GM10266 (cell line): ENCODE measurements at regions not wholly inside any gene's neighbourhood (a gene's known extent, or its start where the extent isn't known, plus 50 kb on each side); places are given as distances from the start of the nearest gene placed in this dataset.
"Not testable (repeated sequence)": the region's sequence is repeated elsewhere in the genome, so short reads cannot be mapped to it uniquely, and the experiment has no call there.

ENCODE experiments used
- DNase-seq: peaks from one replicate; pipeline ENCODE4 v3.0.0; 2012; ENCODE audit errors: extremely low spot score
- CTCF ChIP-seq: IDR thresholded peaks from 2 replicates; pipeline ENCODE4 v1.5.1; 2012; ENCODE audit warnings: mild to moderate bottlenecking, low read depth; ENCODE audit not compliant: control insufficient read depth, insufficient read depth; ENCODE audit errors: missing control alignments

GRCh38 chr17:27365329-27365945 is 71.5 kb downstream of the WSB1 start:
- not testable (repeated sequence) for DNase-seq

GRCh38 chr17:27366437-27366836 is 72.5 kb downstream of the WSB1 start:
- no peak for DNase-seq
- TF ChIP-seq CTCF: no peak

DNA sequence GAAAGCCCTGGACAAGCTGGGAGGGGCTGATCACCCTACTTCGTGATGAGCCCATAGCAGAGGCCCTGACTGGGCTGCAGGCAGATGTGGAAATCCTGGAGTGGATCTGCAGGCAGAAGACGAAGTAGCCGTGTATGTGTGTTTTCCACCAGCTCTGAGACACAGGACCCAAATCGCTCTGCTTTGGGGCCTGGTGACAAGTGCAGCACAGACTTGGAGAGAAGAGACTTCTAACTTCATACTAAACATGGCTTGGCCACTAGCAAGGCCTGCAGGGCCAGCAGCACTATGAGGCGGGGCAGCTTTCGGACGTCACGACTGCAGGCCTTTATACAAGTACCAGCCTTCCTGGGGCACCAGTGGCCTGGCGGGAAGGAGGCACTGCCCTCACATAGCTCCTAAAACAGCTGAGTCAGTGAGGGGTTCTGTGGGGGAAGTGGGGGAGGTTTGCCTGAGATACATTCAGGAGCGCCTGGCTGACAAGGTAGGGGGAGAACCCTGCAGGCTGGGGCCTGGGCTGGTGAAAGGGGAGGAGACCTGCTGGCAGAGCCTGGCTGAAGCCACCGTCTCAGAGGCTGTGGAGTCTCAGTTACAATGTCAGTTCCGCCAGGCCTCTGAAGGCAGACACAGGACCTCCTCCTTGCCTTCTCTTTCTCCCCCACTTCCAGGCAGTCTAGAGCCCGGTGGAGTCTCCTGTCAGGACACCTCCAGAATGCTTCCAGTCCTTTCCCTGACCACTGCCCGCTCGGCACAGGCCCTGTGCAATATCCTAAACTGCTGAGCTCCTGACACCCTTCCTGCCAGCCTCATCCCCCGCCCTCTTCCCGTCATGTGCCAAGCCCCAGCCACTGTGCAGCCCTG is 73.4 kb downstream of the WSB1 start:
- DNase-seq: no peak
- TF ChIP-seq CTCF: no peak

DNA sequence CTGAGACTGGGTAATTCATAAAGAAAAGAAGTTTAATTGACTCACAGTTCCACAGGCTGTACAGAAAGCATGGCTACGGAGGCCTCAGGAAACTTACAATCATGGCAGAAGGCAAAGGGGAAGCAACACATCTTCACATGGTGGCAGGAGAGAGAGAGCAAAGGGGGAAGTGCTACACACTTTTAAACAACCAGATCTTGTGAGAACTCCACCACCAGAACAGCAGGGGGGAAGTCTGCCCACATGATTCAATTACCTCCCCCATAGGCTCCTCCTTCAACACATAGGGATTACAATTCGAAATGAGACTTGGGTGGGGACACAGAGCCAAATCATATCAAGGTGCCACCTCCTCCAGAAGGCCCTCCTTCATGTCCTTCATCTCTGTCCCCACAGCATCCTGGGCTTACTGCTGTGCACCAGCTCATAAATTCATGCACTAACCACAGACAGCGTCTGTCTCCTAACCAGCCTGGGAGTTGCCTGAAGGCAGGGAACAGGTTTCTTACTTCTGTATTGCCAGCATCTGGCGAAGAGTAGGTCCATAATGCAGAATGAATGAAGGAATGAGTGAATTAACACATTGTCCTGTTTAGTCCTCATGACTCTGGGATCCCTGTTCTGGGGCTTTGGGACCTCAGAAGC is 74.4 kb downstream of the WSB1 start:
- TF ChIP-seq CTCF: no peak
- no peak for DNase-seq

- TF ChIP-seq CTCF: no peak
- no peak for DNase-seq
These were observed 75.1 kb downstream of the WSB1 start for GRCh38 chr17:27368980-27369379.

- DNase-seq: no peak
- TF ChIP-seq CTCF: no peak
These were observed 76.9 kb downstream of the WSB1 start for GRCh38 chr17:27370776-27371175.

GRCh38 chr17:27373695-27374094 is 79.8 kb downstream of the WSB1 start:
- DNase-seq: not testable (repeated sequence)
